Pons (tissue), 1 donor: ENCODE measurements at regions not wholly inside any gene's neighbourhood (a gene's known extent, or its start where the extent isn't known, plus 50 kb on each side); places are given as distances from the start of the nearest gene placed in this dataset.
"Not testable (repeated sequence)": the region's sequence is repeated elsewhere in the genome, so short reads cannot be mapped to it uniquely, and the experiment has no call there.

Experiments
- DNase-seq: peaks from one replicate; pipeline ENCODE4 v3.0.0-alpha.2; 2016; ENCODE audit warnings: low spot score

DNA sequence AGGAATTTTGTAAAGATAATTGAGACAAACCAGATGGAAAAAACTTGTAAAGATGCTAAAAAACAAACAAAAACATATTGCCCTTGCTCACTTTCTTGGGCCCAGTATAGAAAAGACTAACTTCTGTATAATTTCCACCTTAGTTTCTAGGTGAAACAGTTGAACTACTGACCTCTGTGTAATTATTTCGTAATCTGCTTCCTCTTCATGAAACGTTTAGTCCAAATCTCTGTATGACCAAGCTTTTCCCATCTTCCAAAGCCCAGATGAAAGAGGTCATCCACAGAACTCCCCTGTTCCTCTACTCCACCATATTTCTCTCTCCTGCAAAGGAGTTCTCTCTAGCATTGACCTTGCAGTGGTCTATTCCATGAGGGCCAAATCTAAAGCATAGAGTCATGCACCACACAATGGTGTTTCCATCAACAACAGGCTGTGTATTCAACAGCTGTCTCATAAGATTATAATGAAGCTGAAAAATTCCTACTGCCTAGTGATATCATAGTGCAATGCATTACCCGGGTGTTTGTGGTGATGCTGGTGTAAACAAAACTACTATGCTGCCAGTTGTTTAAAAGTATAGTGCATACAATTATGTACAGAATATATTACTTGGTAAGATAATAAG, 647.6 kb downstream of the TNS3 start:
- no peak for DNase-seq

DNA sequence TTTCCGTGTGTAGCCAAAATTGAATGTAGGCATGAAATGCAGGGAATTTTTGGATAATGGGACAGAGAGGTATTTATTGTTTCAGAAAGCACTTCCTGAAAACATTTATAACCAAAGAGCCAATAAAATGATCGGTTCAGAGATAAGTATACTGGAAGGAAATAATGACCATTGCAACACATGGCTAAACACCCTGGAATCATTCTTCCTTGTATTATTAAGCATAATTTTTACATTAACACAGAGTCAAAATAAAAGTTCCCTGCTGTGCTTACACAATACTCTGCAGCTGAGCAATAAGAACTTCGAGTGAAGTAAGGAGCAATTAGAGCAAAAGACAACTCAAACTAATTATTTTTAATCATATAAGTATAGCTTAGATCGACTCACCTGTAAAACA, 648.3 kb downstream of the TNS3 start:
- no peak for DNase-seq

DNA sequence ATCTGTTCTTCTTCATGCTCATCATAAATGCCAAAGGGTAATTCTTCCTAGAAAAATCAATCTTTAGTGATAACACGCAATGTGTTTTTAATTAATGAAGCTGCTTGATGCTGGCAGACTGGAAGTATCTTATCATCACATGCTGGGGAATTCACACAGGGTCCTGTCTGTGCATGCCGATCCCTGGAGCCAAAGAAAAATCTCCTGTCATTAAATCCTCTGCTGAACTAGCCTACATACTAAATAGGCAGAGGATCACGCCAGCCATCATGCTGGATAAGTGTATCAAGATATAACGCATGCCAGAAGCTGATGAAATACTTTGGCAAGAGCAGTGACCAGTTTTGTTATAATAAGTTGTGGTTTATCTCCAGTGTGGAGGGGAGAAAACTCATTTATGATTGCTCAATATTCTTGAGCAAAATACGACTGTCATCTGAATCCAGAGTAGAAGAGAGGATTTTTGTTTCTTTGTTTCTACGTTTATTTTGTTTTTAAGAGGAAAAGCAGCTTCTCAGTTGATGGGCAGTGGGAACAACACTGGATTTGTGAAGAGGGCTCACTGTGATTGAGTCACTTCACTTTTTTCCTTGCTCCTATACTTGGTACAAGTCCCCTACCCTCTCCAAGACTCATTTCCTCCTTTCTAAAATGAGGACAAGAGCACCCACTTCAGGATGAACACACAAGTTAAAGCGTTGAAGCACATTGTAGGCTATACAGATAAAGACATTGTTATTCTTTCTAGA, 649.1 kb downstream of the TNS3 start:
- DNase-seq: no peak

DNA sequence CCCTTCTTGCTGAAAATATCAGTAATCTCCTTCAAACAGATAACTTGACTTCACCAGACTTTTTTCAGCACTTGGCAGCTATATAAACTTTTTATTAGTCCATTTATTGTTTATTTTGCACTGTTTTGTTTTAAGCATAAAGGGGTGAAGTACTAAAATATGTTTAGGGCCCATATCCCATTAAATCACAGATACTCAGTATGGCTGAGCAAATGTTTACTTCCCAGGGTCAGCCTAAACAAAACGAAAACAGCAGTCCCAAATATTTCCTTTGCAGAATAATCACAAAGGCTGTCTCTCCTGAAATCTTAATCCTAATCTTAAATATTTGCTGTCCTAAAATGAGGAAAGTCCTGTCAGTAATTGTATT, 649.6 kb downstream of the TNS3 start:
- DNase-seq: no peak

DNA sequence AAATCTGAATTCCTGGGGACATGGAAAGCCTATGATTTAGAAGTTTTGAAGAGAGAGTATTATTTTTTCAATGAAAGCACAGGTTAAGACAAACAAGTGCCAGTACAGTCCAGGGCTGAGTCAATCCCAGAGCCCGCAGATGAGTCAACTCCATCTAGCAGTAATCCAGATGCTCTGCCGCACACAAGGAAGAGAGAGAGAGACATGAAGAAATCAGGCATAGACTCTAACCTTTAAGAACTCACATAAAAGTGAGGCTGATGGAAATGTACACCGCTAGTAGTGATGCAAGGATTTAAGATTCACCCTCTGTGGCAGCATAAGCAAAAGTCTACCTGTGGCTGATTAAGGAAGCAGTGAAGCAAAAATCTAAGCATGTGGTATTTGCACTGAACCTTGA, 651.5 kb downstream of the TNS3 start:
- no peak for DNase-seq

DNA sequence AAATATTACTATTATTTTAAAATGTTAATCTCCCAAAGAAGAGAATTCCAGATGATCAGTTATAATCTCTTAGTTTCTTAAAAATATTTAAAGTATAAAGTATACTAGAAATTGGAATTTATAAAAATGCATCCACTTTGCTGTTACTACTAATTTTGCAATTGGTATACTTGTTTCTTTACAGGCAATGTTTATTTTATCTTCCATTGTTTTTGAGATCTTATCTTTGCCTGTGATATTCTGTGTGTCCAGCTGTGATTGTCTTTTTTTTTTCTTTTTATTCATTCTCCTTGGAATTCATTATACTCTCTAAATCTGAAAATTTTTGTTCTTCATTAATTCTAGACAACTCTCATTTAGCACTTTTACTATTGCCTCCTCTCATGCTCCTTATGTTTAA, 652.6 kb downstream of the TNS3 start:
- DNase-seq: no peak

DNA sequence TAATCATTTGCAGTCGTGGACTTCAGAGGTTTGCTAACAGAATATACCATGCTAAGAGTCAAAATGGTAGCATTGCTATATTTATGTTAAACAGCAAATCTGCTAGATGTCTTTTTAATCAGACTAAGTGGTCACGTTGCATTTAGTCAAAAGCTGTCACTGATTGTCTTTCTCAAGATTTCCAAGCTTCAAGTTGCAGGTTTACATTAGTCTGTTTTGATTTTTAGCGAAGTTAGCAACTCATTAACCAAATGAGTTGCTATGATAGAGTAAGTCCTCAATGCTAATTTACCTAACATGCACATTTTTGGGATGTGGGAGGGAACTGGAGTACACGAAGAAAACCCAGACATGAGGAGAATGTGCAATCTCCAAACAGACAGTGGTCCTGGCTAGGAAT, 653.2 kb downstream of the TNS3 start:
- no peak for DNase-seq

DNA sequence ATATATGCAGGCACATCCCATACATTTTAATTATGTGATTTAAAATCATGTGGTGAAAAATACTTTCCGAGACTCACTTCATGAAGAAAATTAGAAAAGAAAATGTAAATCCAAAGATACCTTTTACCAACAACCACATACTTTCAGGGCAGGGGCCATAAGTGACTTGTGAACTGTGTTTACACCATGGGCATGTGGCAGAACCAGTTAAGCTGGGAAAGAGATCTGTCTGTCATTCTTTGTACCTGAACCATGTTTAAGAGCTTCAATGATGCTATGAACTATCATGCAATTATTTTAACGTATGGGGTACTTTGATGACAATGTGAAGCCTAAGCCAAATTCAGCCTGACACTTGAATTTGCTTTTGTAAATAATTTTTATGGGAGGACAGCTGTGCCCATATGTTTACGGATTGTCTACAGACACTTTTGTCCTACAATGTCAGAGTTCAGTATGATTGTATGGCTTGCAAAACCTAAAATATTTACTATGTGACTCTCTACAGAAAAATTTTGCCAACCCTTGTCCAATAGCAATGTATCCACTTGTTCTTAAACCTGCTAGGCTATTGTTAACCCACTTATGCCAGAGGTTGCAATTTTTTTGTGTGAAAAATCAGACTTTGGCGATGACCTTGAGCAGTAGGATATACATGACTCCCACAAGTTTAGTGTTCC, 654.6 kb downstream of the TNS3 start:
- DNase-seq: no peak

DNA sequence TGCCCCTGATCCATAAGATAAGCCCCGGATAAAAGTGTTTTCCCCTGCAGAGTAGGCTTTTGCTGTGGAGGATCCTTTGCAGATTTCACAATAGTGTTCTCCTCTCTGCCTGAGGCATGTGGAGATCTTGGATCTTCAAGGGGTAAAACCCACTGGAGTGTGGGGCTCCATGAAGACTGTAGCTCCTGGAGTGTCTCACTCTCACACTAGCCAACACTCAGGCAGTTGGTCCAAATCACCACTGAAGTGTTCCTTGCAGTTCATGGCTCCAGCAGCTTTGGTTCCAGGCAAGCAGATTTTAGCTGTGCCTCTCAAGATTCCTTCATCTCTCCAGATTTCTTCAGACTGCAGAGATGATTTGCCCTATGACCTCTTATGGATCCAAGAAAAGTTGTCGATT, 665.3 kb downstream of the TNS3 start:
- no peak for DNase-seq

DNA sequence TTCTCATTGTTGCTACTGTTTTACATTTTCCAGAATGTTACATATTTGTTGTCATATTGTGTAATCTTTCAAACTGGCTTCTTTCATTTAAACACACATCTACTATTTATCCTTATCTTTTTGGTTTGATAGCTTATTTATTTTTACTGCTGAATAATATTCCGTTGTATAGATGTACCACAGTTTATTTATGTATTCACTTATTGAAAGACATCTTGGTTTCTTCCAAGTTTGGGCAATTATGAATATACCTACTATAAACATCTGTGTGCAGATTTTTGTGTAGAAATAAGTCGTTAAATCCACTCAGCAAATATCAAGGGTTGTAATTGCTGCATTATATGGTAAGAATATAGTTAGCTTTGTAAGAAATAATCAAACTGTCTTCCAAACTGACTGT, 669.2 kb downstream of the TNS3 start:
- no peak for DNase-seq

DNA sequence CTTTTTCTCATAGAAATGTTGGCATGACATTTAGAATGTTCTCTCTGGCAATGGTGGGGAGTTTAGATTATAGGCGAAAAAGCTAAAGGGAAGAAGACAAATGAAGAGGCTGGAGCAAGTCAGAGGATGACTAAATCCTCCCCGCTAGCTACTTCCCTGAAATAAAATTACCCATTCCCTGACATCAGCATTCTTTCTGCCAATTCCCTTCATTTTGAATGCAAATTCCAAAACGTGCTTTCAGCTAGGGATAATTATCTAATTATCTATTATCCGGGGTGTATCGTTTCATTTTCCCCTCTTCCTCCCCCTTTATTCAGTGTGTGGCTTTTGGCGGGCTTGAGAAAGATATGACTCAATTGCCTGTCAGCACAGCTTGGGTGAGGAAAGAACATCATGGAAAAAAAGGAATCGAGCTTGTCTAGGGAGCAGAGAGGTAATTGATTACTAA, 672.3 kb downstream of the TNS3 start:
- DNase-seq: no peak

DNA sequence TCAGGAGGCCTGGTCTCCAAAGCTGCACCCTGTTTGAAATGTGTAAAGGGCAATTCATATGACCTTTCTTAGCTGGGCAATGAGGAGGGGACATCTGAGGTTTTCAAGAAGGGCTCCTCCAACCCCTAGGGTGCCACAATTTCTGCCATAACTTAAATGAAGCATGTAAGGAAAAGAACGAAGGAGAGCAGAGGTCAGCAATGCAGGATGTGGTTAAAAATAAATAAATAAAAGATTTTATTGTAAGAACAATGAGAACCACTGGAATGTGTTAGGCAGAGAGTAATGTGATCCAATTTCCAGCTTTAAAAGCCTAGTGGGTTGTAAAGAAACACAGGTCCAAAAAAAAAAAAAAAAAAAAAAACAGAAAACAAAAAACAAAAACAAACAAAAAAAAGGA, 673.1 kb downstream of the TNS3 start:
- DNase-seq: no peak

DNA sequence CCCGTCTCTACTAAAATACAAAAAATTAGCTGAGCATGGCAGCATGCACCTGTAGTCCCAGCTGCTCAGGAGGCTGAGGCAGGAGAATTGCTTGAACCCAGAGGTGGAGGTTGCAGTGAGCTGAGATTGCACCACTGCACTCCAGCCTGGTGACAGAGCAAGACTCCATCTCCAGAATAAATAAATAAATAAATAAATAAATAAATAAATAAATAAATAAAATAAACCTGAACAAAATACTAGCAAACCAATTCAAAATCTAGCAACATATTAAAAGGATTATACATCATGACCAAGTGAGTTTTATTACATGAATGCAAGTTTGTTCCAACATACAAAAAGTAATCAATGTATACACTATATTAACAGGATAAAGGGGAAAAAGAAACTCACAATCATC, 677.4 kb downstream of the TNS3 start:
- not testable (repeated sequence) for DNase-seq

DNA sequence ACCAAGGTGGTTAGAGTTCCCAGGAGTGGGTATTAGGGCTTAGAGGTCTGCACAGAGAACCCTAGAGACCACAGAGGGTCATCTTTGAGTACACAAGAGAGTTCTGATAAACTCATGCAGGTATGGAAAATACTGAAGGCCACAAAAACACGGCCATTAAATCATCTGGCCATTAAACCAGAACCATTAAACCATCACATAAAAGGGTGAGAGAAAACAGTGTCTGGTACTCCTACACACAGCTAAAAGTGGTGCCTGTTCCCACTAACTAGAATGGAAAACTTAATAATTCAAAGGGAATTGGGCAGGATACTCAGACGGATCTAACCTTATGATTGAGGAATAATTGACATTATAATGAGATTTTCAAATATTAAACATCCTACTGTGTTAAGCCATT, 679.4 kb downstream of the TNS3 start:
- DNase-seq: no peak

DNA sequence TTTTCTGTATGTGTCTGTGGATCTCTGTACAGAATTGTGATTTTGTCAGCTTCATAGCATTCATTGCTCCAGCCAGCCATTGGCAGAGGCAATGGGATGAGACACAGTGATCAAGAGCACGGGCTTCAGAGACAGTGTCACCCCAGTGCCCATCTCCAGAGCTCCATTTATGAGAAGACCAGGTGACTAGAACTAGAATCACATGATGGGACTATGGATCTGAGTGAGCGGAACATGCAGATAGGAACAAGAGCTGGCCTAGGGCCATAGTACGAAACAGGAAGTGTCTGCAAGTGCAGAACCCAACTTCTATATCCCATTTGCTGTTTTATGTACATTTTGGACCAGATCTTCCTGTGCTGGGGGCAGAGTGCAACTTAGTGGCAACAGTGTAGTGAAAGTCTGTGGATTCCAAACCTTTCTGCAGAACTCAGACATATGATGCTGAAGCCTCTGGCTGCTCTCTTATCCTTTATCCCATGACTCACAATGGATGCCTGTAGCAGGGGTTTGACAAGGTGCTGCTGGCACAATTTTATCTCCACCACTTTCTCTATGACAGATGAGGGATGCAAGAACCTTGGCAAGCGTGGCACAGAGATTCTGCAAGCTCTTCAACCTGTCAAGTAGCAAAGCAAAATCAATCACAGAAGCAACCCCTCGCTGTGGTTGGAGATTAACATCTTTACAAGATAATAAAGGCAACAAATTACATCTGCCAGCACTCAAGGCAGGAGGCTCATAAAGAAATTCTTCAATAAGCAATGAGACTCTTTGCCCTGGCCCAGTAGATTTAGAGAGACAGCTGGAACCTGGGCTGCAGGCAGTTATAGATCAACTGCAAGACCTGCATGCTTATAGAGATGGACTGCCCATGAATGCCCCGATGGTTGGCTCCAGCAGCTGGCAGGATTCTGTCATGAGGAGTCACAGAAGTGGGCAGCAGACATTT, 681.3 kb downstream of the TNS3 start:
- DNase-seq: no peak

DNA sequence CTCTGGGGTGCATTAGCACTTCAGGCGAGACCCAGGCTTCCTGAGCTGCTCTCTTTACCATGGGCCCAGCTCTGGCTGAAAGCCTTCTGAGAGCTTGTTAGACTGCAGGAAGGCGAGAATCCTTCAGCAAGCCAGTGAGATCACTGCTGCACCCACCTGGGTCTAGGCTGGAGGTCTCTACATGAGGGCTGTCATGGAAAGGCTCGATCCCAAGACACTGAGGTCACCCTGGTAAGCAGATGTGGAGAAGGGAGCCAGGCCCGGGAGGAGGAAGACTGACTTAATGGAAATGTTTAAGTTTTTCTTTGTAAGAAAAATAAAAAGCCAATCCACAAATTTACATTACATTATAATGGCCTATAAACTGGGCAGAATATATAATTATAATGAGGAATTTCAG, 684.5 kb downstream of the TNS3 start:
- no peak for DNase-seq

DNA sequence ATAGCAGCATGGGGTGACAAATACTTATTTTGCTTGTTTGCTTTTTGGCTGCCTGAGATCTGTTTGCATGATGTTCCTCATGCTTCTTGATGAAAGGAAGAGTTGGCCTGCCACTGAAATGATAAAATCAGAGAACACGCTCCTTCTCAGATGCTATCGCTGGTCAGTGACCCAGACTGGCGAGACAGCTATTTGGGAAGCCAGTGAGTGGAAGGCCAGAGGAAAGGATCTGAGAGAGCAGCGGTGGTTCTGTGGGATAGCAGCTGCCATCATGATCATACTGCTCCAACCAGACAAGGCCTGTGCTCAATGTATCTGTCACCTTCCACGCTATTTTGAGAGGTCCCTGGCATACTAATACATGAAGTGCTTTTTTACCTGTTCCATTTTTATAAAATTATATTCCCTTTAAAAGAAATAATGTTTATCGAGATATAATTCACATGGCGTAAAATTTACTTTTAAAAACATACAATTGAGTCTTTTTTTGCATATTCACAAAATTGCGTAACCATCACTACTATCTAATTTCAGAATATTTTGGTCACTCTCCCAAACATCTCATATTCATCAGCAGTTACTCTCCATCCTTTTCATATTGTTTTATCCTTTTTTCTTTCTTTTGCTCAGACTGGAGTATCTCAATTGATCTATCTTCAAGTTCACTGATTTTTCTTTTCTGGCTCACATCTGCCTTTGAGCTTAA, 695.1 kb downstream of the TNS3 start:
- DNase-seq: no peak

DNA sequence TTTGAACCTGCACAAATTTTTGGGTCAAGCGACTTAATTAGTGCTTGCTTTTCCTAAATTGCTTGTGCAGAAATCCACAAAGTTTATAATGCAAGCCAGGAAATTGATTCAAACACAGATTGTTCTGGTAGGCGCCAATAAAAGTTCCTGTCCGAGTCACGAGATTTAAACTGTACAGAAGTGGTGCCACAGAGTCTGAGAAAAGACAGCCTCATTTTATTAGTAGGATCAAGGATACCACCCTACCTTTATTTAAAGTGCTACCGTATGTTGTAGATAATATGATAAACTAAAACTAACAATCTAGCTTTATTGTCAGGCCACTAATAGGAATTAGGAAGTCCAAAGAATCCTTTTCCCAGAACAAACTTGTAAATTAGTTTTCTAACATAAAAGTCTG, 696.7 kb downstream of the TNS3 start:
- no peak for DNase-seq

DNA sequence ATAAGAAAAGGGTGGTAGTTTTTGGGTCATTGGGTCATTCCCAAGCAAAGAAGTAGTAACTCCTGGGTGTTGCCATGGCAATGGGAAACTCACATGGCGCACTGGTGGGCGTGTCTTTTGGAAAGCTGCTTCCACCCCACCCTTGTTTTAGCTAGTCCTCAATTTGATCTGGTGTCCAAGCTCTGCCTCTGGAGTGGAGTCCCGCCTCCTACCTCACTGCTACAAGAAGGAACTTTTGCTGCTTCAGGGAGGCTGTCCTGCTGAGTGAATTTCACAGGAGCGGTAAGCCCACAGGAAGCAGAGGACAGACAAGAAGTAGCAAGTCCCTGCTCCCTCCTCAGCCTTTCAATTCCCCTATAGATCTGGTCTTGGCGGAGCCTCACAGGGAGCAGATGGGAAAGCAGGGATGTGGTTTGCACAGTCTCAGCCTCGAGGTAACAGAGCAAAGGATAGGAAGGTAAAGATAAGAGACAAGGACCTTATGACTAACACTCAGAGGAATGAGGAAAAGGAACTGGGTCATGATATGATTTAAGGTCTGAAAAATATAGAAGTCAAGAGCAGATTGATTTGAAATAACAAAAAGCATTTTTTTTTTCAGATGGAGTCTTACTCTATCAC, 700.3 kb downstream of the TNS3 start:
- no peak for DNase-seq

DNA sequence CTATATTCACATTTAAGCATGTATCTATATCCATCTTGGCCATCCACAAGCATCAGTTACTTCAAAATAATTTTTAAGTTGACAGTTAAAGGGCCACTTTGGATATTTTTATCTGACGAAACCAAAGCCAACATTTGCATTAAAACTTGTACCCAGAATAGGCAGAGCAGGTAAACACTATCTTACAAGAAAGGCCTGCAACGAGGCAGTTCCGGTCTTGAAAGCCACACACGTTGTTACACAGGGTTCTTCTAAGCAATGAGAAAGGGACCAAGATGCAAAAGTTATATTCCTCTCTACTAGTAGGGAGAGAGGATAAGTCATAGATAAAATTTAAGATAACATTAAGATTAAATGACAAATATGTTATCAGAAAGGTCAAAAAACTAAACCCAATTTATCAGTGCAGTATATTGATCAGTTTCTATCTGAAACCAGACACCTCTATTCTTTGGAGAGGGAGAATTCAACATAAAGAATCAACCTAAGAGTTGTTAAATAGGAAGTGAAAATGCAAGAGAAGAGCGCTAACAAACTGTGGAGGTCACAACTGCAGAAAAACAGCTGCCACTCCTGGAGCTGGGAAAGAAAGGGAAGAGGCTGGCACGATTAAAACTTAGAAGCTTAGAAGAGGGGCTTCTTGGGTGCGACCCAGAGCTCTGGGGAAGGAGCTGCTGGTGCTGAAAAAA, 701.3 kb downstream of the TNS3 start:
- no peak for DNase-seq

DNA sequence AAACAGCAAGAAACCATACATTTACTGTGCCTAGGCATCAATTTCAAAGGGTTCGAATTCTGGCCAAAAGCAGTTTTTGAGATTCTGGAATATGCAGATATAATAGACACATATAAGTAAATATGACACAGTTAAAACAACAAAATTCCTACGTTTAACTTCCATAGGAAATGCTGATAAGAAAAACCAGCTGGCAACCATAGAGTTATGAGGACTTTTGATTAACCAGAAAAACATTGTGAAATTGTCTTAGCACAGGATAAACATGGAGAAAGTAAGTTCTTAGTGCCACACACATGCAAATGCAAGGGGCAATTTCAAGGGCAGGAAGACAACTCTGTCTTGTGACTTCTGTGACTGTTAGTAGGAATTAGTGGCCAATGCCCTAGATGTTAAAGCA, 702.1 kb downstream of the TNS3 start:
- no peak for DNase-seq
